ENCODE measurements at regions not wholly inside any gene's neighbourhood (a gene's known extent, or its start where the extent isn't known, plus 50 kb on each side); places are given as distances from the start of the nearest gene placed in this dataset.

DNA sequence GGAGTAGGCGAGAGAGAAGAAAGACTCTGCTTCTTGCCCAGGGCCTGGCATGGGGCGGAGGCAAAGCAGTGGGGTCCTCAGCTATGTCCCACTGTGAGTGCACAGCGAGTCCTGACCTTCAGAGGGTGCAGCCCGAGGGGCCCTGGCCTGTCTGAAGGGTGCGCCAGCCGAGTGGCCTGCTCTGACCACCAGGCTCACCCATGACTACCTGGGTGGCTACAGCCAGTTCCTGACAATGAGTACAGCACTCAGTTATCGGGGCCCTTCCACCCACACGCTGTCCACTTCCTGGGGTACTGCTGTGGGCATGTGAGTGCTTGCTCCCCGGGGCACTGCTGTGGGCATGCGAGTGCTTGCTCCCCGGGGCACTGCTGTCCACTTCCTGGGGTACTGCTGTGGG lies 74.1 kb upstream of the B3GAT1 start:
- in situ Hi-C loops (cut with MboI): no loop called here
- Histone ChIP-seq H3K4me1 (replicated peaks in 1 of 2; ENCODE audit: control insufficient read depth in 2 of 2, insufficient read depth in 2 of 2, low read length in 2 of 2) (0 out of 5 replicates have a peak, but pooled peaks cover 0 to 6% of the 10 kb centered on the region in 2 experiments), H3K27ac (ENCODE audit: extremely low read depth, low read depth, low read length) (no peak overlapping the region), H3K9me3 (replicated peaks; ENCODE audit: control insufficient read depth, insufficient read depth, low read depth, low read length) (no peaks in the 10 kb centered on the region), H3K4me3 (no peak overlapping the region), H3K4me2 (ENCODE audit: insufficient read depth, low read length) (no peak overlapping the region), H3K36me3 (ENCODE audit: control insufficient read depth, insufficient read depth, low read length) (no peaks in the 10 kb centered on the region), H4K20me1 (replicated peaks; ENCODE audit: control insufficient read depth, insufficient read depth, low read length) (no peaks in the 10 kb centered on the region), H3K9me1 (ENCODE audit: control insufficient read depth, insufficient read depth, low read length) (no peaks in the 10 kb centered on the region), H3K79me2 (ENCODE audit: control insufficient read depth, insufficient read depth, low read length) (no peaks in the 10 kb centered on the region), H2AFZ (ENCODE audit: low read depth, low read length) (no peak overlapping the region), H3K9ac (ENCODE audit: insufficient read depth in 1 of 2, low read depth in 2 of 2, low read length in 2 of 2) (no peak overlapping the region), H3K27me3 (ENCODE audit: control insufficient read depth in 2 of 2, insufficient read depth in 2 of 2, low read length in 2 of 2) (peaks cover 0 to 22% of the 10 kb centered on the region in 2 experiments; a peak in 2 of 5 replicates)
- no TSS peak for BruUV-seq (replicated peaks)
- intact Hi-C loops (cut with micrococcal nuclease): no loop called here
- FAIRE-seq (no peak), DNase-seq (ENCODE audit: extremely low read depth in 1 of 4, low spot score in 3 of 4) (no peak), ATAC-seq (no peak; the same call in 2 of the 3 replicates)
- ChIA-PET CTCF (ENCODE audit: low intra/inter-chr PET ratio) (no interaction called here), POLR2A (interaction anchor here (0.6 kb wide), 2 partner anchors 15 to 60 kb away, joined by 3 read pairs; no protein-coding TSS in a partner anchor)
- WGBS (ENCODE audit: insufficient coverage, low coverage, missing lambda C conversion rate): 11% methylated on average over 8 of the region's 11 CpGs
- no peak for TF ChIP-seq NELFE (IDR thresholded peaks at IDR 0.05; ENCODE audit: insufficient read depth, insufficient read length)
- TF ChIP-seq SIN3A (IDR thresholded peaks at IDR 0.05; ENCODE audit: borderline replicate concordance in 2 of 2, control insufficient read depth in 1 of 2, low read depth in 2 of 2, low read length in 2 of 2): no peak
- TF ChIP-seq, protein P1, sequence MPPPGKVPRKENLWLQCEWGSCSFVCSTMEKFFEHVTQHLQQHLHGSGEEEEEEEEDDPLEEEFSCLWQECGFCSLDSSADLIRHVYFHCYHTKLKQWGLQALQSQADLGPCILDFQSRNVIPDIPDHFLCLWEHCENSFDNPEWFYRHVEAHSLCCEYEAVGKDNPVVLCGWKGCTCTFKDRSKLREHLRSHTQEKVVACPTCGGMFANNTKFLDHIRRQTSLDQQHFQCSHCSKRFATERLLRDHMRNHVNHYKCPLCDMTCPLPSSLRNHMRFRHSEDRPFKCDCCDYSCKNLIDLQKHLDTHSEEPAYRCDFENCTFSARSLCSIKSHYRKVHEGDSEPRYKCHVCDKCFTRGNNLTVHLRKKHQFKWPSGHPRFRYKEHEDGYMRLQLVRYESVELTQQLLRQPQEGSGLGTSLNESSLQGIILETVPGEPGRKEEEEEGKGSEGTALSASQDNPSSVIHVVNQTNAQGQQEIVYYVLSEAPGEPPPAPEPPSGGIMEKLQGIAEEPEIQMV (tag; conservative IDR thresholded peaks at IDR 0.05; ENCODE audit: low read depth): no peak
- TF ChIP-seq, protein P2, sequence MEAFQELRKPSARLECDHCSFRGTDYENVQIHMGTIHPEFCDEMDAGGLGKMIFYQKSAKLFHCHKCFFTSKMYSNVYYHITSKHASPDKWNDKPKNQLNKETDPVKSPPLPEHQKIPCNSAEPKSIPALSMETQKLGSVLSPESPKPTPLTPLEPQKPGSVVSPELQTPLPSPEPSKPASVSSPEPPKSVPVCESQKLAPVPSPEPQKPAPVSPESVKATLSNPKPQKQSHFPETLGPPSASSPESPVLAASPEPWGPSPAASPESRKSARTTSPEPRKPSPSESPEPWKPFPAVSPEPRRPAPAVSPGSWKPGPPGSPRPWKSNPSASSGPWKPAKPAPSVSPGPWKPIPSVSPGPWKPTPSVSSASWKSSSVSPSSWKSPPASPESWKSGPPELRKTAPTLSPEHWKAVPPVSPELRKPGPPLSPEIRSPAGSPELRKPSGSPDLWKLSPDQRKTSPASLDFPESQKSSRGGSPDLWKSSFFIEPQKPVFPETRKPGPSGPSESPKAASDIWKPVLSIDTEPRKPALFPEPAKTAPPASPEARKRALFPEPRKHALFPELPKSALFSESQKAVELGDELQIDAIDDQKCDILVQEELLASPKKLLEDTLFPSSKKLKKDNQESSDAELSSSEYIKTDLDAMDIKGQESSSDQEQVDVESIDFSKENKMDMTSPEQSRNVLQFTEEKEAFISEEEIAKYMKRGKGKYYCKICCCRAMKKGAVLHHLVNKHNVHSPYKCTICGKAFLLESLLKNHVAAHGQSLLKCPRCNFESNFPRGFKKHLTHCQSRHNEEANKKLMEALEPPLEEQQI (IDR thresholded peaks at IDR 0.05): no peak
- no peak for TF ChIP-seq HDAC1 (IDR thresholded peaks at IDR 0.05)
- TF ChIP-seq ZNF217 (CRISPR knock-in tag; IDR thresholded peaks at IDR 0.05): no peak
- TF ChIP-seq, protein P3, sequence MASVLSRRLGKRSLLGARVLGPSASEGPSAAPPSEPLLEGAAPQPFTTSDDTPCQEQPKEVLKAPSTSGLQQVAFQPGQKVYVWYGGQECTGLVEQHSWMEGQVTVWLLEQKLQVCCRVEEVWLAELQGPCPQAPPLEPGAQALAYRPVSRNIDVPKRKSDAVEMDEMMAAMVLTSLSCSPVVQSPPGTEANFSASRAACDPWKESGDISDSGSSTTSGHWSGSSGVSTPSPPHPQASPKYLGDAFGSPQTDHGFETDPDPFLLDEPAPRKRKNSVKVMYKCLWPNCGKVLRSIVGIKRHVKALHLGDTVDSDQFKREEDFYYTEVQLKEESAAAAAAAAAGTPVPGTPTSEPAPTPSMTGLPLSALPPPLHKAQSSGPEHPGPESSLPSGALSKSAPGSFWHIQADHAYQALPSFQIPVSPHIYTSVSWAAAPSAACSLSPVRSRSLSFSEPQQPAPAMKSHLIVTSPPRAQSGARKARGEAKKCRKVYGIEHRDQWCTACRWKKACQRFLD (CRISPR knock-in tag; IDR thresholded peaks at IDR 0.05): no peak
- no peak for TF ChIP-seq ZNF695 (CRISPR knock-in tag; IDR thresholded peaks at IDR 0.05)
- TF ChIP-seq IFI16 (CRISPR knock-in tag; IDR thresholded peaks at IDR 0.05): no peak
- no peak for TF ChIP-seq ZFP30 (CRISPR knock-in tag; IDR thresholded peaks at IDR 0.05; ENCODE audit: borderline replicate concordance)
- TF ChIP-seq ZNF140 (CRISPR knock-in tag; IDR thresholded peaks at IDR 0.05): no peak
- TF ChIP-seq HCFC1 (IDR thresholded peaks at IDR 0.05; ENCODE audit: low read depth, low read length): no peak
- no peak for TF ChIP-seq ZFX (CRISPR knock-in tag; IDR thresholded peaks at IDR 0.05)
- no peak for TF ChIP-seq ZZZ3 (IDR thresholded peaks at IDR 0.05)
- TF ChIP-seq ARID2 (IDR thresholded peaks at IDR 0.05): no peak
- TF ChIP-seq, protein P4, sequence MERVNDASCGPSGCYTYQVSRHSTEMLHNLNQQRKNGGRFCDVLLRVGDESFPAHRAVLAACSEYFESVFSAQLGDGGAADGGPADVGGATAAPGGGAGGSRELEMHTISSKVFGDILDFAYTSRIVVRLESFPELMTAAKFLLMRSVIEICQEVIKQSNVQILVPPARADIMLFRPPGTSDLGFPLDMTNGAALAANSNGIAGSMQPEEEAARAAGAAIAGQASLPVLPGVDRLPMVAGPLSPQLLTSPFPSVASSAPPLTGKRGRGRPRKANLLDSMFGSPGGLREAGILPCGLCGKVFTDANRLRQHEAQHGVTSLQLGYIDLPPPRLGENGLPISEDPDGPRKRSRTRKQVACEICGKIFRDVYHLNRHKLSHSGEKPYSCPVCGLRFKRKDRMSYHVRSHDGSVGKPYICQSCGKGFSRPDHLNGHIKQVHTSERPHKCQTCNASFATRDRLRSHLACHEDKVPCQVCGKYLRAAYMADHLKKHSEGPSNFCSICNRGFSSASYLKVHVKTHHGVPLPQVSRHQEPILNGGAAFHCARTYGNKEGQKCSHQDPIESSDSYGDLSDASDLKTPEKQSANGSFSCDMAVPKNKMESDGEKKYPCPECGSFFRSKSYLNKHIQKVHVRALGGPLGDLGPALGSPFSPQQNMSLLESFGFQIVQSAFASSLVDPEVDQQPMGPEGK (CRISPR knock-in tag; IDR thresholded peaks at IDR 0.05; ENCODE audit: borderline replicate concordance): no peak
